ENCODE measurements at regions not wholly inside any gene's neighbourhood (a gene's known extent, or its start where the extent isn't known, plus 50 kb on each side); places are given as distances from the start of the nearest gene placed in this dataset.

- intact Hi-C loops (cut with micrococcal nuclease), result no loop called here
Observed at GRCh38 chr2:118622108-118622507, 225.3 kb downstream of the EN1 start.

GRCh38 chr2:118618279-118618678 is 229.2 kb downstream of the EN1 start:
- Mint-ChIP-seq H3K36me3 (ENCODE audit: low read depth) (no peaks in the 10 kb centered on the region), H3K4me1 (ENCODE audit: low read depth) (no peaks in the 10 kb centered on the region), H3K9me3 (no peaks in the 10 kb centered on the region), H3K4me3 (no peak overlapping the region), H3K27ac (no peak overlapping the region), H3K27me3 (no peaks in the 10 kb centered on the region)
- intact Hi-C loops (cut with micrococcal nuclease), result no loop called here

More at GRCh38 chr2:118622108-118622507, 225.3 kb downstream of the EN1 start:
- H3K36me3 Mint-ChIP-seq (ENCODE audit: low read depth), result no peaks in the 10 kb centered on the region
- no peak overlapping the region for H3K27ac Mint-ChIP-seq
- H3K9me3 Mint-ChIP-seq, result no peaks in the 10 kb centered on the region
- H3K4me3 Mint-ChIP-seq, result no peak overlapping the region
- H3K4me1 Mint-ChIP-seq (ENCODE audit: low read depth), result no peaks in the 10 kb centered on the region
- no peaks in the 10 kb centered on the region for H3K27me3 Mint-ChIP-seq

- Mint-ChIP-seq H3K4me3 (no peak overlapping the region), H3K4me1 (ENCODE audit: low read depth) (no peaks in the 10 kb centered on the region), H3K27me3 (no peaks in the 10 kb centered on the region), H3K9me3 (no peaks in the 10 kb centered on the region), H3K36me3 (ENCODE audit: low read depth) (no peaks in the 10 kb centered on the region), H3K27ac (no peak overlapping the region)
- intact Hi-C loops (cut with micrococcal nuclease), result no loop called here
Observed at GRCh38 chr2:118616432-118616831, 231.0 kb downstream of the EN1 start.

GRCh38 chr2:118614841-118615271 is 232.6 kb downstream of the EN1 start:
- Mint-ChIP-seq H3K27ac (no peak overlapping the region), H3K4me3 (no peak overlapping the region), H3K27me3 (no peaks in the 10 kb centered on the region), H3K36me3 (ENCODE audit: low read depth) (no peaks in the 10 kb centered on the region), H3K4me1 (ENCODE audit: low read depth) (no peaks in the 10 kb centered on the region), H3K9me3 (no peaks in the 10 kb centered on the region)
- intact Hi-C loops (cut with micrococcal nuclease), result no loop called here

- Mint-ChIP-seq H3K36me3 (ENCODE audit: low read depth) (no peaks in the 10 kb centered on the region), H3K4me1 (ENCODE audit: low read depth) (no peaks in the 10 kb centered on the region), H3K27me3 (no peaks in the 10 kb centered on the region), H3K9me3 (no peaks in the 10 kb centered on the region), H3K27ac (no peak overlapping the region), H3K4me3 (no peak overlapping the region)
- intact Hi-C loops (cut with micrococcal nuclease), result no loop called here
Observed at GRCh38 chr2:118613737-118614136, 233.7 kb downstream of the EN1 start.

GRCh38 chr2:118611691-118612090 is 235.8 kb downstream of the EN1 start:
- Mint-ChIP-seq H3K27me3 (no peaks in the 10 kb centered on the region), H3K36me3 (ENCODE audit: low read depth) (no peaks in the 10 kb centered on the region), H3K4me1 (ENCODE audit: low read depth) (no peaks in the 10 kb centered on the region), H3K9me3 (no peaks in the 10 kb centered on the region), H3K4me3 (no peak overlapping the region), H3K27ac (no peak overlapping the region)
- intact Hi-C loops (cut with micrococcal nuclease), result no loop called here

- H3K27ac Mint-ChIP-seq, result no peak overlapping the region
- H3K4me1 Mint-ChIP-seq (ENCODE audit: low read depth), result no peaks in the 10 kb centered on the region
- no peaks in the 10 kb centered on the region for H3K36me3 Mint-ChIP-seq (ENCODE audit: low read depth)
- no peaks in the 10 kb centered on the region for H3K9me3 Mint-ChIP-seq
- no peak overlapping the region for H3K4me3 Mint-ChIP-seq
- no peaks in the 10 kb centered on the region for H3K27me3 Mint-ChIP-seq
- intact Hi-C loops (cut with micrococcal nuclease), result no loop called here
Observed at GRCh38 chr2:118609138-118609537, 238.3 kb downstream of the EN1 start.

GRCh38 chr2:118607641-118608040 is 239.8 kb downstream of the EN1 start:
- Mint-ChIP-seq H3K36me3 (ENCODE audit: low read depth) (no peaks in the 10 kb centered on the region), H3K27ac (no peak overlapping the region), H3K4me3 (no peak overlapping the region), H3K9me3 (no peaks in the 10 kb centered on the region), H3K4me1 (ENCODE audit: low read depth) (no peaks in the 10 kb centered on the region), H3K27me3 (no peaks in the 10 kb centered on the region)
- intact Hi-C loops (cut with micrococcal nuclease), result no loop called here

GRCh38 chr2:118604811-118605210 is 242.6 kb downstream of the EN1 start:
- Mint-ChIP-seq H3K9me3 (no peaks in the 10 kb centered on the region), H3K27me3 (no peaks in the 10 kb centered on the region), H3K4me1 (ENCODE audit: low read depth) (no peaks in the 10 kb centered on the region), H3K27ac (no peak overlapping the region), H3K36me3 (ENCODE audit: low read depth) (no peaks in the 10 kb centered on the region), H3K4me3 (no peak overlapping the region)
- intact Hi-C loops (cut with micrococcal nuclease), result no loop called here

GRCh38 chr2:118604371-118604770 is 243.1 kb downstream of the EN1 start:
- no peak overlapping the region for H3K27ac Mint-ChIP-seq
- intact Hi-C loops (cut with micrococcal nuclease), result no loop called here
- H3K27me3 Mint-ChIP-seq, result no peaks in the 10 kb centered on the region
- H3K4me3 Mint-ChIP-seq, result no peak overlapping the region
- H3K4me1 Mint-ChIP-seq (ENCODE audit: low read depth), result no peaks in the 10 kb centered on the region
- no peaks in the 10 kb centered on the region for H3K9me3 Mint-ChIP-seq
- H3K36me3 Mint-ChIP-seq (ENCODE audit: low read depth), result no peaks in the 10 kb centered on the region

- Mint-ChIP-seq H3K4me3 (no peak overlapping the region), H3K4me1 (ENCODE audit: low read depth) (no peaks in the 10 kb centered on the region), H3K9me3 (no peaks in the 10 kb centered on the region), H3K36me3 (ENCODE audit: low read depth) (no peaks in the 10 kb centered on the region), H3K27me3 (no peaks in the 10 kb centered on the region), H3K27ac (no peak overlapping the region)
- intact Hi-C loops (cut with micrococcal nuclease), result no loop called here
Observed at GRCh38 chr2:118599141-118599540, 248.3 kb downstream of the EN1 start.

- Mint-ChIP-seq H3K27ac (no peak overlapping the region), H3K9me3 (no peaks in the 10 kb centered on the region), H3K27me3 (no peaks in the 10 kb centered on the region), H3K4me1 (ENCODE audit: low read depth) (no peaks in the 10 kb centered on the region), H3K36me3 (ENCODE audit: low read depth) (no peaks in the 10 kb centered on the region), H3K4me3 (no peak overlapping the region)
- intact Hi-C loops (cut with micrococcal nuclease), result no loop called here
Observed at GRCh38 chr2:118596620-118597019, 250.8 kb downstream of the EN1 start.

- H3K4me1 Mint-ChIP-seq (ENCODE audit: low read depth), result no peaks in the 10 kb centered on the region
- no peaks in the 10 kb centered on the region for H3K36me3 Mint-ChIP-seq (ENCODE audit: low read depth)
- no peak overlapping the region for H3K27ac Mint-ChIP-seq
- intact Hi-C loops (cut with micrococcal nuclease), result no loop called here
- H3K27me3 Mint-ChIP-seq, result peaks cover 3% of the 10 kb centered on the region
- H3K4me3 Mint-ChIP-seq, result no peak overlapping the region
- no peaks in the 10 kb centered on the region for H3K9me3 Mint-ChIP-seq
Observed at GRCh38 chr2:118593257-118593656, 254.2 kb downstream of the EN1 start.

GRCh38 chr2:118591223-118591622 is 256.2 kb downstream of the EN1 start:
- intact Hi-C loops (cut with micrococcal nuclease), result no loop called here
- Mint-ChIP-seq H3K27ac (no peak overlapping the region), H3K4me1 (ENCODE audit: low read depth) (no peaks in the 10 kb centered on the region), H3K9me3 (no peaks in the 10 kb centered on the region), H3K36me3 (ENCODE audit: low read depth) (no peaks in the 10 kb centered on the region), H3K4me3 (no peak overlapping the region), H3K27me3 (peaks cover 3% of the 10 kb centered on the region)

- H3K27ac Mint-ChIP-seq, result no peak overlapping the region
- no peaks in the 10 kb centered on the region for H3K4me1 Mint-ChIP-seq (ENCODE audit: low read depth)
- no peaks in the 10 kb centered on the region for H3K9me3 Mint-ChIP-seq
Observed at GRCh38 chr2:118589721-118590120, 257.7 kb downstream of the EN1 start.

More at GRCh38 chr2:118589721-118590120, 257.7 kb downstream of the EN1 start:
- no peak overlapping the region for H3K4me3 Mint-ChIP-seq
- intact Hi-C loops (cut with micrococcal nuclease), result no loop called here
- no peaks in the 10 kb centered on the region for H3K36me3 Mint-ChIP-seq (ENCODE audit: low read depth)
- peaks cover 3% of the 10 kb centered on the region for H3K27me3 Mint-ChIP-seq
